ENCODE measurements at regions not wholly inside any gene's neighbourhood (a gene's known extent, or its start where the extent isn't known, plus 50 kb on each side); places are given as distances from the start of the nearest gene placed in this dataset.

GRCh38 chr14:65349100-65349499, 63.4 kb upstream of the FUT8 start:
- no peak for TF ChIP-seq SIN3A (IDR thresholded peaks at IDR 0.05; ENCODE audit: borderline replicate concordance, insufficient read depth, low read length)
- no peak for TF ChIP-seq TAF1 (IDR thresholded peaks at IDR 0.05; ENCODE audit: borderline replicate concordance, insufficient read depth, low read length)
- TF ChIP-seq FOXP2 (optimal IDR thresholded peaks at IDR 0.05; ENCODE audit: borderline replicate concordance, extremely low read depth, extremely low read length, insufficient read depth): no peak
- no peak for TF ChIP-seq POLR2AphosphoS5 (IDR thresholded peaks at IDR 0.05; ENCODE audit: low read depth, low read length)
- TF ChIP-seq REST (IDR thresholded peaks at IDR 0.05; ENCODE audit: insufficient read depth in 1 of 2, low read depth in 2 of 2, low read length in 2 of 2): no peak

- TF ChIP-seq POLR2AphosphoS5 (IDR thresholded peaks at IDR 0.05; ENCODE audit: low read depth, low read length): no peak
- TF ChIP-seq TAF1 (IDR thresholded peaks at IDR 0.05; ENCODE audit: borderline replicate concordance, insufficient read depth, low read length): no peak
- TF ChIP-seq SIN3A (IDR thresholded peaks at IDR 0.05; ENCODE audit: borderline replicate concordance, insufficient read depth, low read length): no peak
- TF ChIP-seq REST (IDR thresholded peaks at IDR 0.05; ENCODE audit: insufficient read depth in 1 of 2, low read depth in 2 of 2, low read length in 2 of 2): no peak
- no peak for TF ChIP-seq FOXP2 (optimal IDR thresholded peaks at IDR 0.05; ENCODE audit: borderline replicate concordance, extremely low read depth, extremely low read length, insufficient read depth)
Observed at GRCh38 chr14:65351493-65352194, 60.9 kb upstream of the FUT8 start.

- TF ChIP-seq FOXP2 (optimal IDR thresholded peaks at IDR 0.05; ENCODE audit: borderline replicate concordance, extremely low read depth, extremely low read length, insufficient read depth) (no peak), SIN3A (IDR thresholded peaks at IDR 0.05; ENCODE audit: borderline replicate concordance, insufficient read depth, low read length) (no peak), TAF1 (IDR thresholded peaks at IDR 0.05; ENCODE audit: borderline replicate concordance, insufficient read depth, low read length) (no peak), REST (IDR thresholded peaks at IDR 0.05; ENCODE audit: insufficient read depth in 1 of 2, low read depth in 2 of 2, low read length in 2 of 2) (no peak), POLR2AphosphoS5 (IDR thresholded peaks at IDR 0.05; ENCODE audit: low read depth, low read length) (no peak)
Observed at GRCh38 chr14:65352964-65353530, 59.5 kb upstream of the FUT8 start.

GRCh38 chr14:65354131-65354530, 58.4 kb upstream of the FUT8 start:
- TF ChIP-seq TAF1 (IDR thresholded peaks at IDR 0.05; ENCODE audit: borderline replicate concordance, insufficient read depth, low read length): no peak
- TF ChIP-seq SIN3A (IDR thresholded peaks at IDR 0.05; ENCODE audit: borderline replicate concordance, insufficient read depth, low read length): no peak
- TF ChIP-seq REST (IDR thresholded peaks at IDR 0.05; ENCODE audit: insufficient read depth in 1 of 2, low read depth in 2 of 2, low read length in 2 of 2): no peak
- TF ChIP-seq FOXP2 (optimal IDR thresholded peaks at IDR 0.05; ENCODE audit: borderline replicate concordance, extremely low read depth, extremely low read length, insufficient read depth): no peak
